Cardiac fibroblast (primary cell): ENCODE measurements at regions not wholly inside any gene's neighbourhood (a gene's known extent, or its start where the extent isn't known, plus 50 kb on each side); places are given as distances from the start of the nearest gene placed in this dataset.

Experiments used
- DNase-seq, 2 donors: peaks; one replicate each; pipeline versions ENCODE4 v3.0.0 to v3.0.0-alpha.2; 2010; ENCODE audit warnings: low read depth in 2 of 2
- H3K4me3 ChIP-seq, 2 donors: replicated peaks in 1 of 2; 1 replicate in 1 of 2; 2 replicates in 1 of 2; pipeline ENCODE4 v1.5.1; 2011; ENCODE audit warnings: low read depth in 2 of 2, low read length in 2 of 2, mild to moderate bottlenecking in 2 of 2, moderate library complexity in 1 of 2
- TF ChIP-seq, protein P1 (sequence below): IDR thresholded peaks from one replicate; pipeline ENCODE4 v1.5.1; 2011; ENCODE audit warnings: low read depth, mild to moderate bottlenecking, low read length, inconsistent platforms

DNA sequence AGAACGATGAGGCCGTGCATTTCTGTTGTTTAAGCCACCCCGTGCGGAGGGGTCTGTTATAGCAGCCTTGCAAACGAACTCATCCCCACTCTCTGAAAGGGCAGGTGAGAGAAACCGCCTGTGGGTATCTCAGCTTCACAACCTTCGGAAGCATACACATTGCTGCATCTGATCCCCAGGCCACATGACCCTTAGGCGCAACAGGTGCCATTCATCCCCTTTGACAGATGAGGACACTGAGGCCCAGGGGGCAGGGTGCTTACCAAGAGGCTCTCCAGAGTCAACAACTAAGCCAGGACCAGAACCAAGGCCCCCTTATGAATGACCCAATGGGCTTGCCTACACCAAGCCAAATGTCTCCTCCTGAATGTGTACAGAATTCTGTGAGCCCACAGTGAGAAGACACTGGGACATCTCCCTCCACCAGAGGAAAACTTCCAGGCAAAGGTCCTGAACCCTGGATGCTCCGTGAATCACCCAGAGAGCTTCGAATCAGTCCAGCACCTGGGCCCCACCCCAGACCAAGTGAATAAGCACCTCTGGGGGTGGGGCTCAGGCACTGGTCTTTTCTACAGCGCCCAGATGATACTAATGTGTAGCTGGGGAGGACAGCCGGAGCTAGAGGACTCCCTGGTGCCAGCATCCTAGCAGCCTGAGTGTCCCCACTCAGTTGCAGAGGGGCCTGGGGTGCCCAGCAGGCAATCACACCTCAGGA lies 83.2 kb downstream of the BUD13 start:
- no peak overlapping the region for H3K4me3 ChIP-seq

DNA sequence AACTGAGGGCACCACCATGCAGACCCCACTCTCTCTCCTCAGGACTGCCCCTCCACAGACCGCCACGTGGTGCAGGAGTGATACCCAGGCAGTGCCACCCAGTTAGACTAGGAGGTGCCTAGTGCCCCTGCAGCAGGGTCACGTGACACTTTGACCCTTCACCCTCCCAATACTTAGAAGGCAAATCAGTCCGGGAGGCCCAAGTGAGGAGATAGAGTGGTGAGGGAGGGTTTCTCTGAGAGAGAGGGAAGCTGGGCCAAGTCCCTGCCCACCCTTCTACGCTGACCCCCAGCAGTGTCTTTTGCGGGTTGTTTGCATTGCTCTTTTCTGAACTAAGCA lies 84.6 kb downstream of the BUD13 start:
- DNase-seq, result no peak
- no peak overlapping the region for H3K4me3 ChIP-seq
- TF ChIP-seq, protein P1, sequence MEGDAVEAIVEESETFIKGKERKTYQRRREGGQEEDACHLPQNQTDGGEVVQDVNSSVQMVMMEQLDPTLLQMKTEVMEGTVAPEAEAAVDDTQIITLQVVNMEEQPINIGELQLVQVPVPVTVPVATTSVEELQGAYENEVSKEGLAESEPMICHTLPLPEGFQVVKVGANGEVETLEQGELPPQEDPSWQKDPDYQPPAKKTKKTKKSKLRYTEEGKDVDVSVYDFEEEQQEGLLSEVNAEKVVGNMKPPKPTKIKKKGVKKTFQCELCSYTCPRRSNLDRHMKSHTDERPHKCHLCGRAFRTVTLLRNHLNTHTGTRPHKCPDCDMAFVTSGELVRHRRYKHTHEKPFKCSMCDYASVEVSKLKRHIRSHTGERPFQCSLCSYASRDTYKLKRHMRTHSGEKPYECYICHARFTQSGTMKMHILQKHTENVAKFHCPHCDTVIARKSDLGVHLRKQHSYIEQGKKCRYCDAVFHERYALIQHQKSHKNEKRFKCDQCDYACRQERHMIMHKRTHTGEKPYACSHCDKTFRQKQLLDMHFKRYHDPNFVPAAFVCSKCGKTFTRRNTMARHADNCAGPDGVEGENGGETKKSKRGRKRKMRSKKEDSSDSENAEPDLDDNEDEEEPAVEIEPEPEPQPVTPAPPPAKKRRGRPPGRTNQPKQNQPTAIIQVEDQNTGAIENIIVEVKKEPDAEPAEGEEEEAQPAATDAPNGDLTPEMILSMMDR, result no peak

More for the DNA sequence above, 83.2 kb downstream of the BUD13 start:
- TF ChIP-seq, protein P1, result no peak
- DNase-seq, result no peak

DNA sequence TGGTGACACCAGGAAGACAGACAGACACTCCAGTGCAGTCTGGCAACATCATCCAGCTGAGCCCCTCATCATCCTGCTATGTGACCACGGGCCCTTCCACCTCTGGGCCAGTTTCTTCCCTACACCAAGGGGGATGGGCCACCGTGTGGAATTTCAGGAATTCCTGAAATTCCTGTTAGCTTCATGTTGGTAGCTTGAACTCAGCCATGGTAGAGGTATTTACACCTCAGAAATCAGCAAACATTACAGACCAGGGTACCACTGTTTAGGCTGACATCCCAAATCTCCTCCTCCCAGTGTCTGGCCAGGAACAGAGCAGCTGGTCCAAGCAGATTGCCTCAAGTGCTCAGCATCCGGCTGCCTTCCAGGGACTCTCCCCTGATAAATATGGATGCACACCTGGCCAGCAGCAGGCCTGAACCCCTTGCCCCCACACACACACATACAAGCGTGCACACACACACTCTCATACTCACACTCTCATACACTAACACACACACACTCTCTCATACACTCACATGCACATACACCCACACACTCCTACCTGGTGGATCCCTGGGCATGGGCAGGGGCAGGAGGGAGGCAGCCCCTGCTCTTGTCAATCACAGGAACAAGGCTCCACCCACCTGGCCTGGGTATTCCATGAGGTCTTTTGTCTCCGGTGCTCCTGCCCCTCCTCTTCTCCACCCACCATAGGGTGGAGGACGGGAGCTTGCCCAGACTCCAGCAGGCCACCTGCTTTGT lies 85.2 kb downstream of the BUD13 start:
- TF ChIP-seq, protein P1, result no peak
- H3K4me3 ChIP-seq, result no peak overlapping the region
- DNase-seq, result no peak

DNA sequence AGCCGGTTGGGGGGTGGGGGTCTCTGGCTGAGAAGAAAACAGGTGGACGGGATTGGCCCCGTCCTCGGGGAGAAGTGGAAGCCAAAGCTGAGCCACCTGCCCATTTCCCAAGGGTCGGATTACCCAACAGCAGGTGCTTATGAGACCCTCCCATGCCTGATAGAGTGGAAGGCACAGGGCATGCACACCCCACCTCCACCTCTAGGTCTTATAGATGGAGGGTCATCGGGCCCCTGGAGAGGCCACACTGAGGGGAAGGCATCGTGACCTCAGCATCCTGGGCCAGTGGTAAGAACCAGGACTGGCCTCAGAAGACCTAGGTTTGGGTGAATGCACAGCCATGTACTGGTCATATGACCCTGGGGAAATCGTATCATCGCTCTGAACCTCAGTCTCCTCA lies 85.9 kb downstream of the BUD13 start:
- TF ChIP-seq, protein P1, result no peak
- no peak for DNase-seq
- H3K4me3 ChIP-seq, result no peak overlapping the region

DNA sequence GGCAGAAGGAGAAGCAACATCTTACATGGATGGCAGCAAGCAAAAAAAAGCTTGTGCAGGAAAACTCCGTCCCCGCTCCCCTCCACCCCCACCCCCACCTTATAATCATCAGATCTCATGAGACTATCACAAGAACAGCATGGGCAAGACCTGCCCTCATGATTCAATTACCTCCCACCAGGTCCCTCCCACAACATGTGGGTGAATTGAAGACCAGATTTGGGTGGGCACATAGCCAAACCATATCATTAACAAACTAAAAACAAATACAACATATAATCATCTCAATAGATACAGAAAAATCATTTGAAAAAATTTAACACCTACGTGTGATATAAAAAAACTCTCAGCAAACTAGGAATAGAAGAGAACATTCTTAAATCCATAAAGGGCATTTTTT lies 88.8 kb downstream of the BUD13 start:
- TF ChIP-seq, protein P1, result no peak
- DNase-seq, result no peak
- H3K4me3 ChIP-seq, result no peak overlapping the region

DNA sequence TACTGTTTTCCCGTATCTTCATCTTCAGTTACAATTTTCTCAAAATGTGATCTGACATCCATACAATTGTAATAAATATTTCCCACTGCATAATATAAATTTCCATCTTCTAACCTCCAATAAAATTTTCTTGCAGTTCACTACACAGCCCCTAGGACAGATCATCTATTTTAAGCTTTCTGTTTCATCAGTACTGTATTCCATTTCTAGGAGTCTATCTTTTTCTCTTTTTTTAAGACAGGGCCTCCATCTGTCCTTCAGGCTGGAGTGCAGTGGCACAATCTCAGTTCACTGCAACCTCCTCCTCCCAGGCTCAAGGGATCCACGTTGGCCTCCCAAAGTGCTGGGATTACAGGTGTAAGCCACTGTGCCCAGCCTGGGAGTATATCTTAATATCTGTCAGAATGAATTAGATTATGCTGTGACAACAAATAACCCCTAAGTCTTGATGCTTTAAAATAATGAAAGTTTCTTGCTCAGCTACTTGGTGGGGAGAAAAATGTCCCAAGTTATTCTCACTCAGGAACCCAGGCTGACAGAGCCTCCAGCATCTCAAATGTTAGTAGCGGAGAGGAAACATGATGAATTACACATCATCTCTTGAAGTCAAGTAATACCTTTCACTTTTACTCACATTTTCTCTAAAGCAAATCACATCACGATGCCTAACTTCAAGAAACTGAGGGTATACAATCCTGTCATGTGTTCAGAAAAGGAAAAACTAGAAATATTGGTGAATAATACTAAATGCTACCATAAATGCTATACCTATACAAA lies 92.2 kb downstream of the BUD13 start:
- TF ChIP-seq, protein P1, result no peak
- DNase-seq, result no peak
- no peak overlapping the region for H3K4me3 ChIP-seq
